Naive thymus-derived CD4-positive, alpha-beta T cell (primary cell): ENCODE measurements at regions not wholly inside any gene's neighbourhood (a gene's known extent, or its start where the extent isn't known, plus 50 kb on each side); places are given as distances from the start of the nearest gene placed in this dataset.

Experiments
- ATAC-seq: fragments of 150-1000 bp; cut with Tn5 transposase; 2 replicates; pipeline ENCODE4 v1.10.0; 2021; ENCODE audit warnings: mild to moderate bottlenecking, moderate library complexity
- CTCF ChIA-PET: fragments of 350-600 bp; sonication (Branson Sonifier 250); formaldehyde crosslinking; loops from one replicate; lab custom pipeline; 2021; ENCODE audit warnings: antibody characterized with exemption; lab: Charles Lee
- POLR2A ChIA-PET: fragments of 350-600 bp; sonication (Branson Sonifier 250); formaldehyde crosslinking; loops from one replicate; lab custom pipeline; 2021; ENCODE audit warnings: antibody characterized with exemption, inconsistent platforms; lab: Charles Lee
- DNase-seq, 9 donors: peaks; one replicate each; pipeline versions ENCODE4 v3.0.0 to v3.0.0-alpha.2; 2020 to 2022; ENCODE audit warnings: mixed read lengths in 1 of 9
- H3K27ac ChIP-seq: one replicate; pipeline ENCODE4 v1.7.0; 2013; ENCODE audit warnings: mild to moderate bottlenecking, low read depth, low read length, moderate library complexity
- H3K27me3 ChIP-seq, 2 donors: one replicate each; pipeline ENCODE4 v1.7.0; 2013; ENCODE audit warnings: low read length in 2 of 2, mild to moderate bottlenecking in 2 of 2, moderate library complexity in 2 of 2; ENCODE audit not compliant: control insufficient read depth in 2 of 2, insufficient read depth in 2 of 2
- H3K36me3 ChIP-seq, 3 experiments: 1 replicate in 2 of 3; 2 replicates in 1 of 3; pipeline ENCODE4 v1.7.0; 2013; ENCODE audit warnings: low read length in 3 of 3, mild to moderate bottlenecking in 3 of 3, moderate library complexity in 1 of 3; ENCODE audit not compliant: insufficient read depth in 3 of 3, control insufficient read depth in 2 of 3
- H3K4me1 ChIP-seq, 2 donors: one replicate each; pipeline ENCODE4 v1.7.0; 2013; ENCODE audit warnings: low read length in 2 of 2, mild to moderate bottlenecking in 2 of 2, moderate library complexity in 1 of 2; ENCODE audit not compliant: control insufficient read depth in 2 of 2, insufficient read depth in 2 of 2
- H3K4me3 ChIP-seq: 2 replicates; pipeline ENCODE4 v1.7.0; 2013; ENCODE audit warnings: mild to moderate bottlenecking, low read length
- H3K9me3 ChIP-seq, 3 experiments: 1 replicate in 2 of 3; 2 replicates in 1 of 3; pipeline ENCODE4 v1.7.0; 2013; ENCODE audit warnings: low read length in 3 of 3; ENCODE audit not compliant: control insufficient read depth in 2 of 3
- H3K27ac Mint-ChIP-seq, 9 donors: one replicate each; pipeline ENCODE4 v1.8.0; 2020 to 2022; ENCODE audit warnings: mixed read lengths in 9 of 9, mild to moderate bottlenecking in 8 of 9, moderate library complexity in 5 of 9, inconsistent platforms in 2 of 9
- H3K27me3 Mint-ChIP-seq, 5 donors: one replicate each; pipeline ENCODE4 v1.8.0; 2021 to 2022; ENCODE audit warnings: mixed read lengths in 5 of 5, mild to moderate bottlenecking in 1 of 5
- H3K36me3 Mint-ChIP-seq, 5 donors: one replicate each; pipeline ENCODE4 v1.8.0; 2020 to 2022; ENCODE audit warnings: mixed read lengths in 5 of 5, mild to moderate bottlenecking in 3 of 5, inconsistent platforms in 1 of 5
- H3K4me1 Mint-ChIP-seq, 7 donors: one replicate each; pipeline ENCODE4 v1.8.0; 2020 to 2022; ENCODE audit warnings: mixed read lengths in 7 of 7, mild to moderate bottlenecking in 3 of 7, inconsistent platforms in 1 of 7
- H3K4me3 Mint-ChIP-seq, 10 donors: one replicate each; pipeline ENCODE4 v1.8.0; 2020 to 2022; ENCODE audit warnings: mild to moderate bottlenecking in 10 of 10, mixed read lengths in 10 of 10, moderate library complexity in 6 of 10, inconsistent platforms in 2 of 10
- H3K9me3 Mint-ChIP-seq, 11 donors: one replicate each; pipeline ENCODE4 v1.8.0; 2020 to 2022; ENCODE audit warnings: mixed read lengths in 11 of 11, mild to moderate bottlenecking in 4 of 11, inconsistent platforms in 1 of 11, moderate library complexity in 1 of 11
- intact Hi-C, 2 donors: fragments of 100-400 bp; cut with micrococcal nuclease; formaldehyde crosslinking; loops; one replicate each; pipeline ENCODE4 v1.15.1; 2023

DNA sequence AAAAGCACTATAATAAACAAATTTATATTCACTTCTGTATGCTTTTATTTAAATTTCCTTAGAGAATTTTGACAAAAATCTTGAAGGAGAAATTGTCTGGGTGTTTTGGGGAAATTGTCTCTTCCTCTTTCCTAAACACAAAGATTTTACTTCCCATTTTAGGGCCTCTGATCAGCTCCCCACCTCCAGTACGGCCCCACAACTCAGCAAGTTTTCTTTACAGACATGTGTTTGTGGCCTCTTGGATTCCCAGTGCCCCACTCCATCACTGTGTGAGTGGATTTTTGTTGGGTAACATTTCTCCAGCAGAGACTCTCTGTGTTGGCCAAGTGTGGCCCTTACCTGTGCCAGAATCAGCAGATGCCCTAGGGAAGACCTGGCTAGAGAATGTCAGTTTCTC is 182.8 kb upstream of the CDC14C start:
- no peaks in the 10 kb centered on the region for H3K4me1 ChIP-seq
- H3K27ac Mint-ChIP-seq, result no peak overlapping the region
- no peaks in the 10 kb centered on the region for H3K27me3 ChIP-seq
- no peaks in the 10 kb centered on the region for H3K4me1 Mint-ChIP-seq
- no peaks in the 10 kb centered on the region for H3K36me3 ChIP-seq
- H3K36me3 Mint-ChIP-seq, result peaks cover 0 to 5% (median 0%) of the 10 kb centered on the region in 5 donors
- H3K9me3 Mint-ChIP-seq, result peaks cover 6 to 28% (median 14%) of the 10 kb centered on the region in 11 donors
- DNase-seq (no peak), ATAC-seq (no peak)
- ChIA-PET POLR2A (no interaction called here), CTCF (no interaction called here)
- H3K9me3 ChIP-seq, result peaks cover 0 to 7% (median 0%) of the 10 kb centered on the region in 3 experiments
- no peak overlapping the region for H3K27ac ChIP-seq
- intact Hi-C loops, result no loop called here
- no peak overlapping the region for H3K4me3 ChIP-seq
- no peak overlapping the region for H3K4me3 Mint-ChIP-seq
- peaks cover 0 to 6% (median 0%) of the 10 kb centered on the region in 5 donors for H3K27me3 Mint-ChIP-seq

DNA sequence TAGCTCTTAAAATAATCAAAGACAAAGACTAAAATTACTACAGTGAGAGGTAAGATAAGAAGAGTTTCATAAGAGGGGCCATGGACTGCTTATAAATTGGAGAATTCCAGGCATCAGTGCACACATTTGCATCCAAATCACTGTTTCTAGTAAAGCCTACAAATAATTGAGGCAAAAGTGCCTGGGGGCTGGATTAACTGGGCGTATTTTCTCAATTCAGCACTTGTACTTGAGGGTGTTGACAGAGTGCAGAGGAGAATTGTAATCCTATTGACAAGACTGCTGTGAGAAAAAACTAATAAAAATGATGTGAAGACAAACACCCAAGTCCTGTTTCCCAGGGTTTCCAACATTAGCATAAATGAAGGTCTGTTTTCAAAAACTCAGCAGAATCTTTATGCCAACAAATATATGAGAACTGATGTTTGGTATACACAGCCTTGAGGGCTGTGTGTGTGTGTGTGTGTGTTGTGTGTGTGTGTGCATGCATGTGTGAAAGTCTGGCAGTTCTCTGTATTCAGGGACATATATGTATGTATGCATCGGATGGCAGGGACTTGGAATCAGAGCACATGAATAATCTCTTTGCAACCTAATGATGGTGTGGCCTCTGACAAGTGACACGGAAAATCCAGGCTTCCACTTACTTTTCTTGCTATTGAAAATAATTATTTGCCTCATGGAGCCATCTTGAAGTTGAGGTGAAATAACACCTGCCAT is 182.1 kb upstream of the CDC14C start:
- peaks cover 6 to 28% (median 14%) of the 10 kb centered on the region in 11 donors for H3K9me3 Mint-ChIP-seq
- POLR2A ChIA-PET, result no interaction called here
- Histone ChIP-seq H3K36me3 (no peaks in the 10 kb centered on the region), H3K9me3 (peaks cover 0 to 7% (median 0%) of the 10 kb centered on the region in 3 experiments), H3K27ac (no peak overlapping the region), H3K4me3 (no peak overlapping the region), H3K27me3 (no peaks in the 10 kb centered on the region), H3K4me1 (no peaks in the 10 kb centered on the region)
- ATAC-seq (no peak), DNase-seq (no peak)
- H3K36me3 Mint-ChIP-seq, result peaks cover 0 to 5% (median 0%) of the 10 kb centered on the region in 5 donors
- intact Hi-C loops, result no loop called here
- no peak overlapping the region for H3K27ac Mint-ChIP-seq
- H3K4me1 Mint-ChIP-seq, result no peaks in the 10 kb centered on the region
- CTCF ChIA-PET, result no interaction called here
- H3K27me3 Mint-ChIP-seq, result peaks cover 0 to 6% (median 0%) of the 10 kb centered on the region in 5 donors
- no peak overlapping the region for H3K4me3 Mint-ChIP-seq

DNA sequence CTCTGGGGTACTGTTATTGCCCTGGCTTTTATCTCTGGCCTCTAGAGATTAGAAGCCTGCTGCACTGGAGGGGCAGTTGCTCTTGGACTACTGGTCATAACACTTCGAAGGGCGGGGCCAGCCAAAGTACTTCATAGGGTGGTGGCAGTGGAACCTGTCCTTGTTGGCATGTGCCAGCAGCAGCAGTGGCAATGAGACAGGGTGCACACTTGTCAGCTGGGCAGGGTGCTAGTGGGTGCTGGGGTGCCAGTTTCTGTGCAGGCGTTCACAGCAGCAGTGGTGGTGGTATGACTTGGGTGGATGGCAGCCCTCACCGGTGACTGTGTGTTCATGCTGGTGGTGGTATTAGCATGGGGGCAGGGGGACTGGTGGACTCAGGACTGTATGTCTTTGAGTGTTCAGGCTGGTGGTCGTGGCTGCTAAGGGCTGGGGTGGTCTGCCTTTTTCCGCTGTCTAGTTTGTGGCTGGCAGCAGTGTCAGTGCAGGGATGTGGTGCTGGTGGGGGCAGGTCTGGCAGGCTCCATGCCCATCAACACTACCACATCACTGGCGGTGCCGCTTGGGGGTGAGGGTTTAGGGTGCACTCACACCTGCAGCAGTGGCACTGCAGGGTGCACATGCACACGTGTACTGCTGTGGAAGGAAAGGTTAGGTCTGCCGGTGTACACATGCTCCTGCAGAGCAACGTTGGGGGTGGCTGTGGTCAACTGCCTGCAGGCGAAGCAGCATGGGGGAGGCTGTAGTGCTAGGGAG is 176.1 kb upstream of the CDC14C start:
- Histone ChIP-seq H3K27me3 (no peaks in the 10 kb centered on the region), H3K27ac (no peak overlapping the region), H3K4me3 (no peak overlapping the region), H3K9me3 (no peaks in the 10 kb centered on the region), H3K4me1 (no peaks in the 10 kb centered on the region), H3K36me3 (no peaks in the 10 kb centered on the region)
- H3K9me3 Mint-ChIP-seq, result peaks cover 0 to 4% (median 0%) of the 10 kb centered on the region in 11 donors
- no peak for ATAC-seq
- no peak overlapping the region for H3K4me3 Mint-ChIP-seq
- no peak overlapping the region for H3K27ac Mint-ChIP-seq
- DNase-seq, result no peak
- no peaks in the 10 kb centered on the region for H3K4me1 Mint-ChIP-seq
- CTCF ChIA-PET, result no interaction called here
- POLR2A ChIA-PET, result no interaction called here
- H3K36me3 Mint-ChIP-seq, result no peaks in the 10 kb centered on the region
- H3K27me3 Mint-ChIP-seq, result no peaks in the 10 kb centered on the region
- intact Hi-C loops, result no loop called here

DNA sequence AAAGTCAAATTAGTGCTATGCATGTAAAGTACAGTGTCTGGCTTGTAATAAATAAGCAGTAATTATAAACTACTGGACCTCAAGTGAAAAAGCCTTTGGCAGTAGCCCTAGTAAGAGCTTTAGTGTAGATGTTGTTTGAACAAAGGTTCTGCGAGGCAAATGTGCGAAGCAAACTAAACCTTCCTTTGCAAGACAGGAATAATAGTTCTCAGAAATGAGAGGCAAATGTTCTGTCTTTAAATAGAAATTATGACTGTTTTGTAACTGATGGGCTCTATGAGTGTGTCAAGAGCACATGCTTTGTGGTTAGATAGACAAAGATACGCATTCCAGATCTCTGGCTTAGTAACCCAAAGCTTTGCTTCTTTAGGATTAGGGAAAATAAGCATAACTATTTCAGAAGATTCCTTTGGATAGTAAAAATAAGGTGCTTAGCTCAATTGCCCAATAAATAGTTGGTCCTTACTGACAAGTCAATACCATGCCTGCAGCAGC is 169.2 kb upstream of the CDC14C start:
- ATAC-seq (no peak), DNase-seq (no peak)
- Mint-ChIP-seq H3K4me1 (no peaks in the 10 kb centered on the region), H3K9me3 (peaks cover 0 to 9% (median 2%) of the 10 kb centered on the region in 11 donors), H3K36me3 (no peaks in the 10 kb centered on the region), H3K27ac (no peak overlapping the region), H3K4me3 (no peak overlapping the region), H3K27me3 (no peaks in the 10 kb centered on the region)
- H3K27ac ChIP-seq, result no peak overlapping the region
- ChIA-PET CTCF (no interaction called here), POLR2A (no interaction called here)
- H3K27me3 ChIP-seq, result no peaks in the 10 kb centered on the region
- H3K4me3 ChIP-seq, result no peak overlapping the region
- H3K9me3 ChIP-seq, result no peaks in the 10 kb centered on the region
- intact Hi-C loops, result no loop called here
- H3K36me3 ChIP-seq, result no peaks in the 10 kb centered on the region
- no peaks in the 10 kb centered on the region for H3K4me1 ChIP-seq

DNA sequence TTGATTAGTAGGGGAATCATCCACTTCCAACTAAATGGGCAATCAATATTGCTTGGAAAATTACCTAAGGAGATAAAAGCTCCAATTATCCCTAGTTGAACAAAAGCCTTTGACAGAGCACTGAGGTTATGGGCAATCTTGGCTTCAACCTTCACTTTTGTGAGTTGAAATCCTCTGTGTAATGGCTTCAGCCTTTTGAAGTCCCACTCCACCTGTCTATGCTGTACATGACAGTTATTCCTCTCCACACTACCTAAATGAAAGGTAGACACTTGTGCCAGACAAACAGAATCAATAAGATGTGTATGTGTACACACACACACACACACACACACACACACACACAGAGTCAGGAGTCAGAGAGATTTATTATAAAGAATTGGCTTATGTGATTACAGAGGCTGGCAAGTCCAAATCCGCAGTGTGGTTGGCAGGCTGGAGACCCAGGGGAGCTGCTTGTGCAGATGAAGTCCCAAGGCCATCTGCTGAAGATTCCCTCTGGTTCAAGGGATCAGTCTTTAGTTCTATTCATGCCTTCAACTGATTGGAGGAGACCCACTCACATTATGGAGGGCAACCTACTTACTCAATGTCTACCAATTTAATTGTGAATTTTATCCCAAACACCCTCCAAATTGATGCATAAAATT is 164.8 kb upstream of the CDC14C start:
- ATAC-seq, result no peak
- Mint-ChIP-seq H3K36me3 (no peaks in the 10 kb centered on the region), H3K9me3 (peaks cover 0 to 17% (median 5%) of the 10 kb centered on the region in 11 donors), H3K4me1 (no peaks in the 10 kb centered on the region), H3K27me3 (no peaks in the 10 kb centered on the region), H3K27ac (no peak overlapping the region), H3K4me3 (no peak overlapping the region)
- no peaks in the 10 kb centered on the region for H3K4me1 ChIP-seq
- POLR2A ChIA-PET, result no interaction called here
- H3K27me3 ChIP-seq, result no peaks in the 10 kb centered on the region
- no peaks in the 10 kb centered on the region for H3K36me3 ChIP-seq
- H3K4me3 ChIP-seq, result no peak overlapping the region
- H3K27ac ChIP-seq, result no peak overlapping the region
- CTCF ChIA-PET, result no interaction called here
- intact Hi-C loops, result no loop called here
- DNase-seq, result no peak
- no peaks in the 10 kb centered on the region for H3K9me3 ChIP-seq

DNA sequence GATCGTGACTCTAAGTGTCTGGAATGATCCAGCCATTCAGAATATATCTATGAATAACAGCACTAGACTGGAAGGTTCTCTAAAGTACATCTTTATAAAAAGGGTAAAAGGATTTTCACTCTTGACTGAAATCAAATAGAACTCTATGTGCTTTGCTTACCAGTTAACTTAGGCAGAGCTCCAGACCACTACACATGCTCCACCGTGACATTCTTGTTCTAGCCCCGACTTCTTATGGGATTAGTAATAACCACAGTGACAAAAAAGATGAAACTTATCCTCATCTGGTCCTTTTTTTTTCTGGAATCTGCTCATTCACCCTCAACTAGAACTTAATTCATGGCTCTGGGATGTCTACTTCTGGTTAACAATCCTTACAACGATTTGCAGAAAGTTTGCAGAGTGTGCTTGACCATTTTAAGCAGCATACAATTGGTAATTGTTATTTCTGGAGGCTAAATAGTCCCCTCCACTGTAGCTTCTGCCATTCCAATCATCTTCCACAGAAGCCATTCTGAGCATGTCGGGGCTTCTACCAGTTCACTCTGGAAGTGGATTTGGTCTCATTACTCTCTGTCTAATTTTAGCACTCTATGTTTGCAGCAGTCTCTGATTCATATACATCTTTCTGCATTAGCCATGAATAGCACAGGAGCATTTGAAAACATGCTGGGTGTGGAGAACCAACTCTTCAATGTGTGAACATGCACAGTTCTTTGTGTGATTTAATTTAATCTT is 163.7 kb upstream of the CDC14C start:
- no peak overlapping the region for H3K27ac ChIP-seq
- Mint-ChIP-seq H3K9me3 (peaks cover 0 to 13% (median 3%) of the 10 kb centered on the region in 11 donors), H3K36me3 (no peaks in the 10 kb centered on the region), H3K4me1 (no peaks in the 10 kb centered on the region), H3K27me3 (no peaks in the 10 kb centered on the region), H3K4me3 (no peak overlapping the region), H3K27ac (no peak overlapping the region)
- POLR2A ChIA-PET, result no interaction called here
- H3K4me1 ChIP-seq, result no peaks in the 10 kb centered on the region
- CTCF ChIA-PET, result no interaction called here
- intact Hi-C loops, result no loop called here
- H3K36me3 ChIP-seq, result no peaks in the 10 kb centered on the region
- ATAC-seq, result no peak
- no peaks in the 10 kb centered on the region for H3K27me3 ChIP-seq
- no peak overlapping the region for H3K4me3 ChIP-seq
- no peak for DNase-seq
- H3K9me3 ChIP-seq, result no peaks in the 10 kb centered on the region
